GM18951 (cell line): ENCODE measurements at regions not wholly inside any gene's neighbourhood (a gene's known extent, or its start where the extent isn't known, plus 50 kb on each side); places are given as distances from the start of the nearest gene placed in this dataset.
"Not testable (repeated sequence)": the region's sequence is repeated elsewhere in the genome, so short reads cannot be mapped to it uniquely, and the experiment has no call there.

ENCODE experiments used
- POLR2A ChIP-seq: IDR thresholded peaks from 4 replicates; pipeline ENCODE4 v1.6.1; 2011; ENCODE audit warnings: mild to moderate bottlenecking; ENCODE audit not compliant: insufficient read length, insufficient read depth; ENCODE audit errors: extremely low read depth
- in situ Hi-C: fragments of 300-500 bp; cut with MboI; formaldehyde crosslinking; loops from one replicate; pipeline ENCODE4 v1.12.0; 2022; ENCODE audit warnings: low sequenced_read_pairs, mixed read lengths, inconsistent platforms; ENCODE audit not compliant: unreplicated experiment

DNA sequence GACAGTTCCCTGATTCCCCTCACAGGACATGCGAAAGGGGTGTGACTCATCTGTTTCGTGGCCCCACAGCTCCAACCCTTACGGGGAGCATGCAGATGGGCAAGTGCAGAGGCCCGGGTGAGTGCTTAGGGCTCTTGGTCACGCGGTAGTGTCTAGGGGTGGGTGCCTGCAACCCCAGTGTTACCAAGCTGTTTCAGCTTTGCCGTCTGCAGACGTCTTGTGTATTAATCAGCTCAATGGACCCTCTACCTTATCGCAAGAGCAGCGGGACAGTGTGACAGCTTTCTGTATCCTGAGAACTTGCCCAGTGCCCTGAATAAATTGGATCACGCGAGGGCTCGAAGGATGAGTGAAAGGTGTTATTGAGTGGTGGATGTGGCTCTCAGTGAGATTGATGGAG, 816.4 kb upstream of the ANO3 start:
- TF ChIP-seq POLR2A, result no peak
- in situ Hi-C loops, result no loop called here

GRCh38 chr11:25520459-25520858, 811.5 kb upstream of the ANO3 start:
- in situ Hi-C loops, result no loop called here
- no peak for TF ChIP-seq POLR2A

GRCh38 chr11:25527841-25528240, 804.1 kb upstream of the ANO3 start:
- in situ Hi-C loops, result no loop called here
- TF ChIP-seq POLR2A, result no peak

DNA sequence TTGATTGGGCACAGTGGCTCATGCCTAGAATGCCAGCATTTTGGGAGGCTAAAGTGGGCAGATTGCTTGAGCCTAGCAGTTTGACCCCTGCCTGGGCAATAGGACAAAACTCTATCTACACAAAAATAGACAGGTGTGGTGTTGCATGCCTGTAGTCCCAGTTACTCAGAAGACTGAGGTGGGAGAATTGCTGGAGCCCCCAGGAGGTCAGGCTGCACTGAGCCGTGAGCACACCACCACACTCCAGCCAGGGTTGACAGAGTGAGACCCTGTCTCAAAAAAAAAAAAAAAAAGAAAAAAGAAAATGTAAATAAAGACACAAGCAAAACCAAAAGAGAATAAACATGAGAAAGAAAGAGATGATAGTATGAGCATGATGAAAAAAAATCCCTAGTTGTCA, 802.4 kb upstream of the ANO3 start:
- in situ Hi-C loops, result no loop called here
- TF ChIP-seq POLR2A, result no peak

- no peak for TF ChIP-seq POLR2A
- in situ Hi-C loops, result no loop called here
Measured at GRCh38 chr11:25535467-25536272, 796.3 kb upstream of the ANO3 start.

- TF ChIP-seq POLR2A, result no peak
- in situ Hi-C loops, result no loop called here
Measured at GRCh38 chr11:25536289-25536688, 795.6 kb upstream of the ANO3 start.

GRCh38 chr11:25537393-25537792, 794.5 kb upstream of the ANO3 start:
- TF ChIP-seq POLR2A, result no peak
- in situ Hi-C loops, result no loop called here

DNA sequence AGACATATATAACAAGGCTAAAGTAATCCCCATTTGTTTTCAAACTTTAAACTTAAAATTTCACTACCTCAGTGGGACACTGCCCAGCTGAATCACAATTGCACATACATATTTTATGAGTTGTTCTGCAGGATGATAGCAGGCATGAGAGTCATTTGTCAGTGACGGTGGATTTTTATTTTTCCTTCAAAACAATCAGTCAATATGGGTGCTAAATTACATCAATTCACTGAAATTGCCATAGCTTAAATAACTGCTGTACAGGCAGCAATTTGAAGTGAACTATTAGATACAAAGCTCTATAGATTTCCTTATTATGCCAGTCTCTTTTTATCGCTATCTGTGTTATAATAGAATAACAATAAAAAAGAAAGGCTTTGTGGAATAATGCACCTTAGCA, 784.6 kb upstream of the ANO3 start:
- in situ Hi-C loops, result no loop called here
- no peak for TF ChIP-seq POLR2A

DNA sequence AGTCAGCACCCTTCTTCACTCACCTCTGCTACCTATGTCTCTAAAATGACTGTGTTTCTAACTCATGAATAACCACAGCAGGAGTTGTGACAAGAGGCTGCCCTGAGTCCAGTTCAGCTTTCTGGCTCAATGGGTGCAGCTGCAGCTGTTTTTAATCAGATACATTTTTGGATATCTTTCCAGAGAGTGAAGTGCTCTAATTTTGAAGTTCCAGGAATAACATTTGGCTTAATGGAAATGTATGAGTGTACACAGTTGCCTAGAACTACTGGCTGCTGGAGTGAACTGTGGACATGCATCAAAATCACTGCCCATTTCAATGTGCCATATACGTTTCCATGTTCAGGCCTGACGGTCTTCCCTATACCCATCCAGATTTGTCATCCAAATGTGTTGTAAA, 769.5 kb upstream of the ANO3 start:
- in situ Hi-C loops, result no loop called here
- no peak for TF ChIP-seq POLR2A

DNA sequence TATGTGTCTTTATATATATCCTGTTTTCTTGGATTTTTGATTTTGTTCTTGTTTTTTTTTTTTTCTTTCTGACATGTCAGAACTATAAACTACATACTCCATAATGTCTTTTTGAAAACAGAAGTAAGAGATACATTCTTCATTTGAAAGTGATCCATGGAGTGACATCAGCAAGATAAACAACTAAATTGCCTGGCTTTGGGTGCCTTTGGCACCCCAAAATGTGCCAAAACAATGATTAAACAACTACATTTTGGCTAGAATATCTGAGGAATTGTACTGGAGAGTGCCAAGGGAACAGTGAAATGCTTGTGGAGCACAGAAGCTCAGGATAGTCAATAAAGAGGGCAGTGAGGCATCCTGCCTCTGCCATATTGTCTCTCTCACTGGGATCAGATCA, 766.1 kb upstream of the ANO3 start:
- in situ Hi-C loops, result no loop called here
- TF ChIP-seq POLR2A, result no peak

DNA sequence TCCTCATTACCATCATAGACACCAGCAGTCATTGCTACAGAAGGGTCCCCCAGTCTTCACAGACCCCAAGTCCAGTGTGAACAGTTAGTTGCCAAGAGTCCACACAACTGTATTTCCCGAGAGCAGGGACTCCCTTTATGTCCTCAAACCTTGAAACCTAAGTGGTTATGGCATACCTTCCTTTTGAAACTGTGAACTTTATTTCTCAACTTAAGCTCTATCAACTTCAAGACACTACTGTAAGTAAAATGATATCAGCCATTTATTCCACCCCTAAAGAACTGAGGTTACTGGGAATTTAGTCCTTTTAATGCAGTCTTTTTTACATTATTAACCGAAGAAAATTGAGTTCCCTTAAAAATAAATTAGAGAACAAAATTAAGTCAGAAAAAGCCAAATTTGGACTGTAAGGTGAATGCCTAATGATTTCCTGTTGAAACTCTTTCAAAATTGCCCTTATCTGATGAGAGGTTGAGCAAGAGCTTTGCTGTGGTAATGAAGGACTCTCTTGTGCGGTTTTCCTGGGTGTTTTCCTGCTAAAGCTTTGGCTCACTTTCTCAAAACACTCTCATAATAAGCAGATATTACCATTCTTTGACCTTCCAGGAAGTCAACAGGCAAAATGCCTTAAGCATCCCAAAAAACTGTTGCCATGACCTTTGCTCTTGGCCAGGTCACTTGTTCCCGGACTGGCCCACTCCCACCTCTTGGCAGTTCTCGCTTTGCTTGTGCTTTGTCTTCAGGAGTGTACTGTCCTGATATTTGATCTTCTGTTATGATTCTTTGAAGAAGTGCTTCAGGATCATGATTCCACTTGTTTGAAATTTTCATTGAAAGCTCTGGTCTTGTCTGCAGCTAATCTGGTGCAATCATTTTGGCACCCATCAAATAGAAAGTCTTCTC, 765.4 kb upstream of the ANO3 start:
- in situ Hi-C loops, result no loop called here
- TF ChIP-seq POLR2A, result no peak

DNA sequence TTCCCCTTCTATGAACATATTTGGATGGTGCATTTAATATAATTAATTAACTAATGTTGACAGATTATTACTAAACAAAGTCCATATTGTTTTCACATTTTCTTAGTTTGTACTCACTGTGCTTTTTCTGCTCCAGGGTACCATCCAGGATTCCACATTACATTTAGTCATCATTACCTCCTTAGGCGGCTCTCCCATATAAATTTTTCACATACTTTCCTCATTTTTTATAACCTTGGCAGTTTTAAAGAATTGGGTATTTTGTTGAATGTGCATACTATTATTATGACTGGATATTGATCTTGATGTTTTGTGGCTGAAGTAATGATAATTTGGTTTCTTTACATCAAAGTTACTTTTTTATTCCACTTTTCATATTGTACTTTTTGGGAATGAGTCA, 755.6 kb upstream of the ANO3 start:
- in situ Hi-C loops, result no loop called here
- TF ChIP-seq POLR2A, result no peak

DNA sequence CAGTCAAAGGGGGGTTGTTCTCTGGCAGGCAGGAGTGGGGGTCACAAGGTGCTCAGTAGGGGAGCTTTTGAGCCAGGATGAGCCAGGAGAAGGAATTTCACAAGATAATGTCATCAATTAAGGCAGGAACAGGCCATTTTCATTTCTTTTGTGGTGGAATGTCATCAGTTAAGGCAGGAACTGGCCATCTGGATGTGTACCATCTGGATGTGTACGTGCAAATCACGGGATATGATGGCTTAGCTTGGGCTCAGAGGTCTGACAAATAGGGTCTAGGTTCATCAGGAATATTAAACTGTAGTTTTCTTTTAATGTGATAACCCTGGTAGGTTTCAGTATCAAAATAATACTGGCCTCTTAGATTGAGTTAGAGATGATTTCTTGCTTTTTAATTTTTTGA, 752.4 kb upstream of the ANO3 start:
- in situ Hi-C loops, result not testable (repeated sequence)

DNA sequence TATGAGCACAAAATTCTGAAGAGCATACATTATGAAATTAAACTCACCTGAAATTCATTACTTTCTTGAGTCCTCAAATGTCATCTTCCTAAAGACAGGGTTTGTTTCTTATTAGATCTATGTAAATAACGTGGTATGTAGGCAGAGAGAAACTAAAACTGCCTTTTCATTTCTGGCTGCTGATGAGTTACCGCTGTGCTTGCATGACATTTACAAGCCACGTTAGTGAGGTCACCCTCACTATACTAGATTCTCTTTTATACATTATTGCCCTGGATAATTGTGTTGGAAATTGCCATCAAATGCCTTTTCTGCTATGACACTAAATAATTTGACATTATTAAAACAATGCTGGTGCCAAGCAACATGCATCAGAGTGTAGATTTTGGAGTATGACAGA, 748.3 kb upstream of the ANO3 start:
- in situ Hi-C loops, result no loop called here
- no peak for TF ChIP-seq POLR2A

GRCh38 chr11:25587496-25587895, 744.4 kb upstream of the ANO3 start:
- TF ChIP-seq POLR2A, result no peak
- in situ Hi-C loops, result no loop called here
